HG02884 (cell line): ENCODE measurements at regions not wholly inside any gene's neighbourhood (a gene's known extent, or its start where the extent isn't known, plus 50 kb on each side); places are given as distances from the start of the nearest gene placed in this dataset.
"Not testable (repeated sequence)": the region's sequence is repeated elsewhere in the genome, so short reads cannot be mapped to it uniquely, and the experiment has no call there.

Experiments
- ATAC-seq: cut with Tn5 transposase; IDR thresholded peaks from one replicate; pipeline ENCODE4 v1.9.1; 2021; ENCODE audit warnings: mild to moderate bottlenecking, moderate library complexity; ENCODE audit not compliant: unreplicated experiment

- ATAC-seq: no peak
Observed at GRCh38 chr5:72654231-72654630, 147.0 kb upstream of the ZNF366 start.

- ATAC-seq: no peak
Observed at GRCh38 chr5:72653586-72653985, 146.4 kb upstream of the ZNF366 start.

GRCh38 chr5:72651779-72652178 lies 144.6 kb upstream of the ZNF366 start:
- ATAC-seq: no peak

GRCh38 chr5:72651109-72651508 lies 143.9 kb upstream of the ZNF366 start:
- ATAC-seq: no peak

GRCh38 chr5:72649449-72649848 lies 142.2 kb upstream of the ZNF366 start:
- ATAC-seq: no peak

GRCh38 chr5:72648480-72648879 lies 141.3 kb upstream of the ZNF366 start:
- no peak for ATAC-seq

- ATAC-seq: no peak
Observed at GRCh38 chr5:72647806-72648205, 140.6 kb upstream of the ZNF366 start.

GRCh38 chr5:72646246-72646866 lies 139.1 kb upstream of the ZNF366 start:
- no peak for ATAC-seq

GRCh38 chr5:72645064-72645846 lies 138.0 kb upstream of the ZNF366 start:
- no peak for ATAC-seq

- no peak for ATAC-seq
Observed at GRCh38 chr5:72644296-72644695, 137.1 kb upstream of the ZNF366 start.

- ATAC-seq: no peak
Observed at GRCh38 chr5:72641164-72641563, 134.0 kb upstream of the ZNF366 start.

GRCh38 chr5:72637058-72637457 lies 129.8 kb upstream of the ZNF366 start:
- ATAC-seq: no peak

- ATAC-seq: not testable (repeated sequence)
Observed at GRCh38 chr5:72636565-72636964, 129.4 kb upstream of the ZNF366 start.

GRCh38 chr5:72634444-72634843 lies 127.2 kb upstream of the ZNF366 start:
- ATAC-seq: no peak

- ATAC-seq: no peak
Observed at GRCh38 chr5:72633649-72634048, 126.4 kb upstream of the ZNF366 start.

GRCh38 chr5:72633041-72633445 lies 125.8 kb upstream of the ZNF366 start:
- no peak for ATAC-seq

GRCh38 chr5:72630721-72631120 lies 123.5 kb upstream of the ZNF366 start:
- no peak for ATAC-seq

GRCh38 chr5:72630081-72630480 lies 122.9 kb upstream of the ZNF366 start:
- ATAC-seq: no peak

GRCh38 chr5:72628771-72629371 lies 121.7 kb upstream of the ZNF366 start:
- no peak for ATAC-seq

GRCh38 chr5:72625332-72625731 lies 118.1 kb upstream of the ZNF366 start:
- no peak for ATAC-seq

GRCh38 chr5:72624641-72625236 lies 117.5 kb upstream of the ZNF366 start:
- ATAC-seq: no peak

- no peak for ATAC-seq
Observed at GRCh38 chr5:72623936-72624335, 116.7 kb upstream of the ZNF366 start.
